Ascending aorta (tissue), 2 donors: ENCODE measurements at regions not wholly inside any gene's neighbourhood (a gene's known extent, or its start where the extent isn't known, plus 50 kb on each side); places are given as distances from the start of the nearest gene placed in this dataset.

Experiments used
- DNase-seq, 2 donors: peaks; one replicate each; pipeline ENCODE4 v3.0.0-alpha.2; 2019; ENCODE audit warnings: low spot score in 2 of 2
- H3K27ac ChIP-seq, 2 donors: fragments of 200-600 bp; sonication (generic); one replicate each; pipeline ENCODE4 v1.5.1; 2016 to 2017; ENCODE audit warnings: mild to moderate bottlenecking in 1 of 2
- H3K27me3 ChIP-seq: fragments of 200-600 bp; sonication (generic); one replicate; pipeline ENCODE4 v1.5.1; 2017
- H3K36me3 ChIP-seq, 2 donors: fragments of 200-600 bp; sonication (generic); one replicate each; pipeline ENCODE4 v1.5.1; 2016
- H3K4me1 ChIP-seq, 2 donors: fragments of 200-600 bp; sonication (generic); one replicate each; pipeline ENCODE4 v1.5.1; 2016 to 2017; ENCODE audit warnings: mild to moderate bottlenecking in 1 of 2
- H3K4me3 ChIP-seq, 2 donors: fragments of 200-600 bp; sonication (generic); one replicate each; pipeline ENCODE4 v1.5.1; 2016 to 2017; ENCODE audit warnings: mild to moderate bottlenecking in 1 of 2
- H3K9me3 ChIP-seq, 2 donors: fragments of 200-600 bp; sonication (generic); one replicate each; pipeline ENCODE4 v1.5.1; 2016
- CTCF ChIP-seq, 3 experiments: fragments of 200-600 bp in 2 of 3; fragments of 450-650 bp in 1 of 3; sonication (generic) in 2 of 3; IDR thresholded peaks; one replicate each; pipeline ENCODE4 v1.5.1; 2016 to 2019; ENCODE audit warnings: antibody characterized with exemption in 3 of 3, mild to moderate bottlenecking in 1 of 3, moderate library complexity in 1 of 3
- intact Hi-C: fragments of 100-400 bp; cut with DNase I; formaldehyde crosslinking; loops from one replicate; pipeline ENCODE4 v1.15.1; 2023

GRCh38 chr2:16223161-16223840 is 283.0 kb downstream of the MYCN start:
- Histone ChIP-seq H3K27ac (no peak overlapping the region), H3K9me3 (no peaks in the 10 kb centered on the region), H3K4me3 (no peak overlapping the region), H3K4me1 (no peaks in the 10 kb centered on the region), H3K36me3 (no peaks in the 10 kb centered on the region), H3K27me3 (no peaks in the 10 kb centered on the region)
- no peak for TF ChIP-seq CTCF (IDR thresholded peaks at IDR 0.05)
- DNase-seq, result no peak
- intact Hi-C loops, result no loop called here

GRCh38 chr2:16222326-16222725 is 282.0 kb downstream of the MYCN start:
- TF ChIP-seq CTCF (IDR thresholded peaks at IDR 0.05), result no peak
- no peak overlapping the region for H3K27ac ChIP-seq
- no peaks in the 10 kb centered on the region for H3K36me3 ChIP-seq
- H3K4me3 ChIP-seq, result no peak overlapping the region
- H3K27me3 ChIP-seq, result no peaks in the 10 kb centered on the region
- no peak for DNase-seq
- H3K9me3 ChIP-seq, result no peaks in the 10 kb centered on the region
- intact Hi-C loops, result no loop called here
- no peaks in the 10 kb centered on the region for H3K4me1 ChIP-seq

- no peak for DNase-seq
- intact Hi-C loops, result no loop called here
- TF ChIP-seq CTCF (IDR thresholded peaks at IDR 0.05), result no peak
Measured at GRCh38 chr2:16221461-16222010, 281.2 kb downstream of the MYCN start.

GRCh38 chr2:16219292-16219975 is 279.1 kb downstream of the MYCN start:
- H3K27me3 ChIP-seq, result no peaks in the 10 kb centered on the region

More at GRCh38 chr2:16221461-16222010, 281.2 kb downstream of the MYCN start:
- Histone ChIP-seq H3K27ac (no peak overlapping the region), H3K4me3 (no peak overlapping the region), H3K27me3 (no peaks in the 10 kb centered on the region), H3K9me3 (no peaks in the 10 kb centered on the region), H3K4me1 (no peaks in the 10 kb centered on the region), H3K36me3 (no peaks in the 10 kb centered on the region)

GRCh38 chr2:16218625-16219024 is 278.3 kb downstream of the MYCN start:
- Histone ChIP-seq H3K9me3 (no peaks in the 10 kb centered on the region), H3K27ac (no peak overlapping the region), H3K4me3 (no peak overlapping the region), H3K27me3 (no peaks in the 10 kb centered on the region), H3K4me1 (no peaks in the 10 kb centered on the region), H3K36me3 (no peaks in the 10 kb centered on the region)
- intact Hi-C loops, result no loop called here
- no peak for DNase-seq
- TF ChIP-seq CTCF (IDR thresholded peaks at IDR 0.05), result no peak

More at GRCh38 chr2:16219292-16219975, 279.1 kb downstream of the MYCN start:
- H3K4me3 ChIP-seq, result no peak overlapping the region
- TF ChIP-seq CTCF (IDR thresholded peaks at IDR 0.05), result no peak
- H3K36me3 ChIP-seq, result no peaks in the 10 kb centered on the region
- H3K4me1 ChIP-seq, result no peaks in the 10 kb centered on the region
- H3K27ac ChIP-seq, result no peak overlapping the region
- H3K9me3 ChIP-seq, result no peaks in the 10 kb centered on the region
- DNase-seq, result no peak
- intact Hi-C loops, result no loop called here
